ENCODE measurements at regions not wholly inside any gene's neighbourhood (a gene's known extent, or its start where the extent isn't known, plus 50 kb on each side); places are given as distances from the start of the nearest gene placed in this dataset.

DNA sequence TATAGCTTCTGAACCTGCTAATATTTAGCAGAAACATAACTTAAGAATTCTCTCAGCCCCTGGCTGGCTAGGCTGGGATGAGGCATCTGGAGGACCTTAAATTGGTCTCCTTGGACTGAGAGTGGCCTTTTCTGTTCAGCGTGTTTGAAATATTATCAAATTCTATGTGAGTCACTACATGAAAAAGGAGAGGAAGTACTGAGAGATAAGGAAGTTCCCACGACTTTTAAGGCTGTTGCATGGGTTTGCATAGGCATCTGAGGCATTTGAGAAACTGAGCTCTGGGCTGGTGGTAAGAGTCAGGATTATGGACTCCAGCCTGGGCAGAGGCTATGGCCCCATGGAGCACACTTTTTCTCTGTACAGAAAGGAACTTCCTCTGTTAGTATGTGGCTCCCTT, 816.2 kb upstream of the GRAMD2B start:
- DNase-seq (ENCODE audit: low read depth) = no peak

DNA sequence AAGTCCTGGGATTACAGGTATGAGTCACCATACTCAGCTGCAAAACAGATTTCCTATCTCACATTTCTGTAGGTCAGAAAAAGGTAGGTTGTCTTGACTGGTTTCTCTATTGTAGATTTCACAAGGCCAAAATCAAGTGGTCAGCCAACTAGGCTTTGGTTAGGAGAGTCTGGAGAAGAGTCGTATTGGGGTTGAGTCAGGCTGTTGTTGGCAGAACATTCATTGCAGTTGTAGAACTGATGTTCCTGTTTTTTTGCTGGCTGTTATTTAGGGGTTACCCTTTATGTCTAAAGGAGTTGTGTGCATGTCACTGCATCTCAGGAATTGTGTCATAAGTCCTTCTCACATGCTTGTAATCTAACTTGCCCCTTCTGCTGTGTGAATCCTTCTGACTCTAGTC, 814.2 kb upstream of the GRAMD2B start:
- no peak for DNase-seq (ENCODE audit: low read depth)

- DNase-seq (ENCODE audit: low read depth) = no peak
Measured at GRCh38 chr5:125610892-125611291, 812.3 kb upstream of the GRAMD2B start.

DNA sequence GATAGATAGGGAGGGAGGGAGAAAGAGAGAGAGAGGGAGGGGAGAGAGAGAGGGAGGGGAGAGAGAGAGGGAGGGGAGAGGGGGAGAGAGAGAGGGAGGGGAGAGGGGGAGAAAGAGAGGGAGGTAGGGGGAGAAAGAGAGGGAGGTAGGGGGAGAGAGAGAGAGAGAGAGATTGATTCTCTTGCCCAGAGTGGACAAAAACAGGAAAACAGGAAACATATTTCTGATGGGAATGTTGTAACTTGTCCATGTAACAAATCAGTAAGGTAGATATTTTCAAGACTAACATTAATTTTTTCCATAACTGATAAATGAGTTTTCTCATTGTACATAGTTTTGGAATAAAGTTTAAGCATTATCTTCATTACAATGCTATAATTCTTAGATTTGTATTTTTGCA, 811.7 kb upstream of the GRAMD2B start:
- no peak for DNase-seq (ENCODE audit: low read depth)

DNA sequence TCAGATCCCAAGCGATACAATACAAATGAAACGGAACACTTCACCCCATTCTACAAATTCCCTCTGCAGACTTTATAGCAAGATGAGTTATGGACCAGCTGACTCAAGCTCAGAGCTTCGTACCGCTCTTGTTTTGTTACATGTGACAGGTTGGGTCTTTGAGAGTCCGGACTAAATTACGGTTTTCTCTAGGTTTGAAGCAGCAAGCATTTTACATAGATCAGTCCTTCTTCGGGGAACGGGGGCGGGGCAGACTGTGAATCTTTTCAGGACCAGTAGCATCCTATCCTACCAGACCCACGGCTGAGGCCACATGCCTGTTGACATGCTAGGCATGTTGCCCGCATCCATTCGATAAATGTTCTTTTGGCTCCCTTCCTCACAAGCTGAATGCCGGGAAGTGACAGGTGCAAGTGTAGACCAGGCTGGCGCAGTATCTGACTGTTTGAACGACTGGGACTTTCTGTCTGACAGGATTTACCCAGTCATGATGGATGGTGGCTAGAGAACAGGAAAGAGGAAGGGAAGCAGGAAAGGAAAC, 811.0 kb upstream of the GRAMD2B start:
- DNase-seq (ENCODE audit: low read depth) = no peak

DNA sequence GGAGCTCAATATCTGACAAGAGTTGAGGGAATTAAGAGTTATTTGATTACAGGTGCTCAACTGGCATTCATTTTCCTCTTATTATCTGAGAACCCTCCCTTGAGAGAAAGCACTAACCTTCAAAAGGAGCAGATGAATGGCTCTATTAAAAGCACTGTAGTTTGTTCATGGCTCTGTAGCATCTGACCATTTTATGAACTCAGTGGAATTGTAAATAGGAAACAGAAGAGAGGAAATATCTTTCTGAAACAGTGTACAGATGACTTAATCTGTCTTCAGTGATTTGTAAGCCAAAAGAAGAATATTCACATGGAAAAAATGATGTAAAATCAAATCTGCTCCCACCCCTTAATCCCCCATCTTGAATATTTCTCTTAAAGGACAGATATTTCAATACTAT, 810.4 kb upstream of the GRAMD2B start:
- no peak for DNase-seq (ENCODE audit: low read depth)

DNA sequence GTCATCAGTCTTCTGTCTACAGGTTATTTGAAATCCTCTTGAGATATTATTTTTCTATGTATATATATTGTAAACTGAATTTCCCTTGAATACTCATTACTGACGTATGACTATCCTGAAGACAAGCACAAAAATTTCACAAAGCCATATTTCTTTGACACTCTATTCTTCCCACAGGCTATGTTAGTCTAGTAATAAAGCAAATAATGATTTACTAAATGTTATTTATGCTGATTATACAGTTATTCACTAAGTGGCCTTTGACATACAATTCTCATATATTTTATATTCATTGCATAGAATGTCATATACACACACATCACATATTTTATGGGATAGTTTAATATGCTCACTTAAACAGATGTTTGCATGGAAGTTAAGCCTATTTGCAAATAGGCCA, 793.0 kb upstream of the GRAMD2B start:
- no peak for DNase-seq (ENCODE audit: low read depth)

DNA sequence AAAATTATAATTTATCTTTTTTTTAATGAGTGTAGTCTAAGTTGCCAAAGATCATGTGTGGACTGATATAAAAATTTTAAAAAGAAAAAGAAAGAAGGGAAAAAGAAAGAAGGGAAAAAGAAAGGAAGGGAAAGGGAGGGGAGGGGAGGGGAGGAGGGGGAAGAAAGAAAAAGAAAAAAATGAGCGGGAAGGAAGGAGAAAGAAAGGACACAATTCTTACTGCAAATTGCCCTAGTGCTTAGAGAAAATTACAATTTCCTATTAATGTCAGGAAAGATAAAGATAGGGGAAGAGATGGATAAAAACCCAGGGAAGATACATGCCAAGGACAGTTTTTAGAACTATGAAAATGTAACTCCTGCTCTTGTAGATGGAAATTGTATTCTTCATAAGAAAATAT, 789.7 kb upstream of the GRAMD2B start:
- DNase-seq (ENCODE audit: low read depth) = no peak

GRCh38 chr5:125634216-125634835, 788.9 kb upstream of the GRAMD2B start:
- no peak for DNase-seq (ENCODE audit: low read depth)

GRCh38 chr5:125639858-125640257, 783.4 kb upstream of the GRAMD2B start:
- no peak for DNase-seq (ENCODE audit: low read depth)

DNA sequence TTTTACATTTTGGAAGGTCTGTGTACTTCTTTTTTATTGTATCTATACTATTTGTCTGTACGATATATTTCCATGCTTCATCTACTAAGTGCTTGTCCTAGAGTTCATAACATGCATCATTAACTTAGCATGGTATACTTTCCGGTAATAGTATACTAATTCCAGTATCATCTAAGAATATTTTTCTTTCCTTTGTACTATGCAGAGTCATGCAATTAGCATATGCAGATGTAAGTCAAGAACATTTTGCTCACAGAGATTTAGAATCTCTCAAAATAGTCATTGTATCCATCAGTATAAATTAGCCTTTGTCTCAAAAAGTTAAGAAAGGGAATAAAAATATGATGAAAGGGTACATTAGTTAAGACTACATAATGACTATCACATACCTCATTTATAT, 770.4 kb upstream of the GRAMD2B start:
- DNase-seq (ENCODE audit: low read depth) = no peak

DNA sequence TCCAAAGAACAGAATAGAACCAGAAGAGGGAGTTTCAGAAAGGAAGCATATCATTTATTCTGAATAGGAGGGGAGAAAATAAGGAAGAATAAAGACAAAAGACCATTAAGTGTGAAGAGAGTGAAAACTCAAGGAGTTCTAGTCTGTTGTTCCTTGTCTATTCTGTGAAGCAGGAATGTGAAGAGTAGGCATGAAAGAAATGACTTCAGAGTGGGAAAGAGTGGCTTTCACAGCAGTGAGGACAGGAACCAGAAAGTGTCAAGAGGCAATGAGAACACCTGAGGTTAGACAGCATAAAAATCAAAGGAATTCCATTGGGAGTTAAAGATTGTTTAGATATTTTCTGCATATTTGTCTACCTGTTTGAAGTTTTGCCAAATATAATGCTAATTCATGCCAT, 768.8 kb upstream of the GRAMD2B start:
- DNase-seq (ENCODE audit: low read depth) = no peak

- no peak for DNase-seq (ENCODE audit: low read depth)
Measured at GRCh38 chr5:125655156-125655555, 768.1 kb upstream of the GRAMD2B start.

- no peak for DNase-seq (ENCODE audit: low read depth)
Measured at GRCh38 chr5:125657936-125658335, 765.3 kb upstream of the GRAMD2B start.

DNA sequence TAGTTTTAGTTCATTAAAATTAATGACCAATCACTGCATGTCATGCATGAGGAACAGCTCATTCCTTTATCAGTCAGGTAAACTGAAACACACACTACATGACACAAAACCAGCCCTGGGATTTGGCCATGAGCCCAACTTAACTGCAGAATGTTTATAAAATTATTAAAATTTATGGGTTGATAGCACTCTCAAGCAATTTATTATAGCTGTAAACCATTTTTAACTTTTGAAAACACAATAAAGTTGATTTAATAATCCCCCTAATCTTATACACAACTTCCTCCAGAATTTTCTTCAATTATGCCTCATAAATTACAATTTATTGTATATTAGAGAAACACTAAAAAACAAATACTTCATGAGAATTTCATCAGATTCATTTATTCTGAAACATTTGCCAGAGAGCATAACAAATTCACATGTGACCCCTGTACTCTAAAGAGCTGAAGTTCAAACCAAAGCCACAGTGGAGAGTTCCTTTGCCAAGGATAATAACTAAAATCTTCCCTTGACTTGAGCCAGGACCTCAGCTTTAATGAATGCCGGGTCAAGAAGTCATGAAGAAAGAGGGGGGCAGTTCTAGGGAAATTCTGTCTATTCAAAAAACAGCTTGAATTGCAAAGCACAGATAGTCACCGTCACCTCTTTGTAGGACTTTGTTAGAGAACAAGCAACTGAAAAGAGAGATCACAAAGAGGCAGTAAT, 763.7 kb upstream of the GRAMD2B start:
- DNase-seq (ENCODE audit: low read depth) = peak; percentile 80

- peak; percentile 21 for DNase-seq (ENCODE audit: low read depth)
Measured at GRCh38 chr5:125660231-125660895, 762.8 kb upstream of the GRAMD2B start.

DNA sequence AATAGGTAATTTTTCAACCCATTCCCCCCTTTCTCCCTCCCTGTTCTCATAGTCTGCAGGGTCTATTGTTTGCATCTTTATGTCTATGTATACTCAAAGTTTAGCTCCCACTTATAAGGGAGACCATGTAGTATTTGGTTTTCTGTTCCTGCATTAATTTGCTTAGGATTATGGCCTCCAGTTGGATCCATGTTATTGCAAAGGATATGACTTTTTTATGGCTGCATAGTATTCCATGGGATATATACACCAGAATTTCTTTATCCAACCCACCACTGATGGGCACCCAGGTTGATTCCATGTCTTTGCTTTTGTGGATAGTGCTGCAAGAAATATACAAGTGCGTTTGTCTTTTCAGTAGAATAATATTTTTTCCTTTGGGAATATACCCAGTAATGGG, 761.6 kb upstream of the GRAMD2B start:
- no peak for DNase-seq (ENCODE audit: low read depth)

DNA sequence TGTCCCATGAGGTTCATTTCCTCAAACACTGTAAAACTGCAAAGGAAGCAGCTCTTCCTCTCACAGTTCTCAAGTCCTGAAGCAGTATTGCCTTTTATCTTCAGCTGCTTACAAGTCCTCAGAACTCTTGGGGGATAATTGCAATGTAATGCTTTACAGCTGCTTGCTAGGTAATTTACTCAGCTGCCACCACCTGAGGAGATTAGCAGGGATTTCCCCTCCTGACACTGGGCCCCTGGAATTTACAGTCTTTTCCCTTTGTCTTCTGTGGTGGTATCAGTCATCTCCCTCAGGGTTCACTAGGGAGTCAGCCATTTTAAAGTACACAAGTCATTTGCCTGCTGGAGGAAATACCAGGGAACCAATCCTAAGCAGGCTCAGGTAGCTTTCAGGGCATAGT, 754.3 kb upstream of the GRAMD2B start:
- DNase-seq (ENCODE audit: low read depth) = no peak

DNA sequence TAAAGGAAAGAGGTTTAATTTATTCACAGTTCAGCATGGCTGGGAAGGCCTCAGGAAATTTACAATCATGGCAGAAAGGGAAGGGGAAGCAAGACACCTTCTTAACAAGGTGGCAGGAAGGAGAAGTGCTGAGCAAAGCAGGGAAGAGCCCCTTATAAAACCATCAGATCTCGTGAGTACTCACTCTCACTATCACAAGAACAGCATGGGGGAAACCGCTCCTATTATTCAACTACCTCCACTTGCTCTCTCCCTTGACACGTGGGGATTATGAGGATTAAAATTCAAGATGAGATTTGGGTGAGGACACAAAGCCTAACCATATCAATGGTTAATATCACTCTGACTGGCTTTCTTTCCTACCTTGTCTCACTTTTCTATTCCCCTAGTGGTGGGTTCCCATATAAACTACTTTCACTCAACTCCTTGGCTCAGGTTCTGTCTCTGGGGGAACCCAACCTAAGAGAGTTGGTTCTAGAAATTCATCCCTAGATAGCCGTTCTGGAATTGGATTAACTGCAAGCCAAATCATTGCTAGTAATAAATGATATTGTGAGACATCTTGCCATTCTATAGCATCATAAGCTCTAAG, 749.8 kb upstream of the GRAMD2B start:
- no peak for DNase-seq (ENCODE audit: low read depth)

DNA sequence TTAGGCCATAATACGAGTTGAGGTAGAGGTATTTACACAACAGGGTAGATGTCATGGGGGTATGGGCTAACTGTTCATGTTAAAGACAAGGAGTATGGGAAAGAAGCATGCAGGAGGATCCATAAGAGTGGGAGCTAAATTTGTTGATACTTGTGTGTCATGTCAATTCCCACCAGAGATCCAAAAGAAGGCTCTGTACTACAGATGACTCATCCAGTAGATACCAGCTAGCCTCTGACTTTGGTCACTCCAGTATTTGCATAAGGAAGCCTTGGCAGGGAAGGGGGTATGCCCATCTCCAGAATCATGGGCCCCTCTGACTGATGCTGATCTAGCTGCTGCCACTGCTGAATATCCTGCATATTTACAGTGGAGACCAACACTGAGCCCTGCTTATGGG, 743.7 kb upstream of the GRAMD2B start:
- DNase-seq (ENCODE audit: low read depth) = no peak

DNA sequence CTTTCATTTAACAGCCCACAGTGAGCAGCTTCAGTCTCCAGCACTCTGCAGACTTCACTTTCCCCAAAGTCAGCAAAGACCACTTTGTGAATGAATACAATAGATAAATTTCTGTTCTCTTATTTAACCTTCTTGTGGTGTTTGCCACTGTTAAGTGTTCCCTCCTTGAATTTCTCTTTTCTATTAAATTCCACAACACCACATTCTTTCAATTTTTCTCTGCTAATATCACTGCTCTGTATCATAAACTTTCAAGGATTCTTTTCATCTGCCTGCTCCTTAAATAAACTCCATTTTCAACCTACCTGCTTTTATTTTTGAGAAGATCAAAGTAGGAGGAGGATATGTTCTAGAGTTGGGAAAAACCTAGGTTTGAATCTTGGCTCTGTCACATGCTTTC, 739.5 kb upstream of the GRAMD2B start:
- DNase-seq (ENCODE audit: low read depth) = no peak

DNA sequence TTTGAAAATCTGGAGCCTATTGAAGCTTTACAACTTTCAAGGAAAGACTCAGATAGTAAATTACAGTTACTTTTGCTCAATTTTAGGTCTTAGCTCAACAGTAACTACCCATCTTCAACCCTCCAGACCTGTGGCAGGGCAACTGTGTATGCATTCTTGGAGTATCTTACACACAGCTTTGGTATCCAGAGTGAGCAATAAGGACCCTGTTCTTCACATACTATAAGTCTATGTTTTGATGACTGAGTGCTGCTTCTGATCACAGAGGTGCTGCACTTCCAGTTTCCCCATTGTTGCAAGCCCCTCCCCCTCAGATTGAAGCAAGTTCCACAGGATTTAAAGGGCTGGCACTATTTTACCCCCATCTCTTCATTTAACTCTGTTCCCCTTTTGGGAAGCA, 737.4 kb upstream of the GRAMD2B start:
- DNase-seq (ENCODE audit: low read depth) = no peak
